ENCODE measurements at regions not wholly inside any gene's neighbourhood (a gene's known extent, or its start where the extent isn't known, plus 50 kb on each side); places are given as distances from the start of the nearest gene placed in this dataset.

- no peak for DNase-seq
Observed at GRCh38 chr3:159922193-159922840, 66.3 kb upstream of the IL12A start.

DNA sequence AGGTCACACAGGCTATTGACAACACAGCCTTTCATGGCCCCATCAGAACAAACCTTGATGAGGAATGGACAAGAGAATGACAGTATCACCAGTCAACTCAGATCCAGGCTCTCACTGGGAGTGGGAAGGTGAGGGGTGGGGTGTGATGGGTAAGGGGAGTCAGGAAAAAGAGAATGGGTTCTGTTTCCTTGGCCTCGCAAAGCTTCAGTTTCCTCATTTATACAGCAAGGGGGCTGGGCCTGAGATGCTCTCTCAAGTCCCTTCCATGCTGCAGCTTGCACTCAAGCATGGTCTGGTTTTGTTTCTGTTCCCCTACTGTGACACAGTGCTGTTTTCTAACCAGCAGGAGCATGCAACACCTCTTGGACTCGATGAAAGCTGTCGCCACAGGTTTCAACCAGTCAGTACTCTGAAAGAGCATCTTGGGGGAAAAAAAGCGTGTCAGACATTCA is 65.7 kb upstream of the IL12A start:
- DNase-seq, result no peak

DNA sequence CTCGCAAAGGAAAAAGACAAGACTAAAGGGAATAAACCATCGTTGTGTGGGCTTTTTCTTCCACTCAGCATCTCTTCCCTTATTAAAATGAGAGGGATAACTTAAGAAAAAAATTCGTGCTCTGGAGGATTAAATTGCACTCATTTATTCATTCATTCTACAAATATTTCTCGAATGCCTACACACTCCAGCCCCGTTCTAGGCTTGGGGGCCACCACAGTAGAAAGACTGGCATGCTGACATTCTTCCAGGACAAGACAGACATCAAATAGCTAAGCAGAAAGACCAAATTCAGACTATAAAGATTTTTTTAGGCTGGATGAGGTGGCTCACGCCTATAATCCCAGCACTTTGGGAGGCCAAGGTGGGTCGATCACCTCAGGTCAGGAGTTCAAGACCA is 65.3 kb upstream of the IL12A start:
- DNase-seq, result no peak

DNA sequence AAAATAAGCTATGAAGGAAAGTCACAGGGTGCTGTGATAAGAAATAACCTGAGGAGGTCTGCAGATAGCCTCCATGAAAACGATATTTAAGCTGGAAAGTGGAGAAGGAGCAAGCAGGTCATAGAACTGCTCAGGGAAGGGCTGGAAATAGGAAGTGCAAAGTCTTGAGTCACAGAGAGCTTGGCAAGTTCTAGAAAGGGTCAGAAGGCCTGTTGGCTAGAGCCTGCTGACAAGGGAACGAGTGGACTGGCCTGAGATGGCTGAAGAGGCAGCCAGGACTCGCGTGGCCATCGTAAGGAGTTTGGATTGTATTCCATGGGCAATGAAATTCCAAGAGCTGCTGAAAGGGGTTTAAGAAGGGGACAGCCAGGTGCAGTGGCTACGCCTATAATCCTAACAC is 64.7 kb upstream of the IL12A start:
- DNase-seq, result peak; percentile 55 to 67 (median 65)

- DNase-seq, result no peak
Observed at GRCh38 chr3:159924411-159924810, 64.2 kb upstream of the IL12A start.

- no peak for DNase-seq
Observed at GRCh38 chr3:159925248-159925647, 63.4 kb upstream of the IL12A start.

GRCh38 chr3:159926573-159926972 is 62.1 kb upstream of the IL12A start:
- no peak for DNase-seq

DNA sequence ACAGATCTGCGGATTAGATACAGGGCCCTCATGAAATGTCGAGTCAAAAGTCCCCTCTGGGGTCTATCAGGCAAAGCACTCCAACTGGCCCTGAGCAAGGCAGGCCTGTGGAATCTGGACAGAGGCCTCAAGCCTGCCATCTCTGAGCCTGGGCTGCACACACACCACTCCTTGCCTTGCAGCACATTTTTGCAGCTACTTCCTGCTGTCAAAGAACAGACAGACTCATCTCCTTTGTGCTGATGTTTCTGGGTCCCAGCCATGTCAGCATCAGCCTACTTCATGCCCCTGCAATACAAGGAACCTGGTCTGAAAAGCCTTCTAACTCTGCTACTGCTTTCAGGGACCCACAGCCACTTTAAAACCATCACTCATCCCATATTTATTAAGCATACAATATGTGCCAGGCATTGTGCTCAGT is 60.6 kb upstream of the IL12A start:
- peak in 1 of 3 donors; percentile 25 for DNase-seq

DNA sequence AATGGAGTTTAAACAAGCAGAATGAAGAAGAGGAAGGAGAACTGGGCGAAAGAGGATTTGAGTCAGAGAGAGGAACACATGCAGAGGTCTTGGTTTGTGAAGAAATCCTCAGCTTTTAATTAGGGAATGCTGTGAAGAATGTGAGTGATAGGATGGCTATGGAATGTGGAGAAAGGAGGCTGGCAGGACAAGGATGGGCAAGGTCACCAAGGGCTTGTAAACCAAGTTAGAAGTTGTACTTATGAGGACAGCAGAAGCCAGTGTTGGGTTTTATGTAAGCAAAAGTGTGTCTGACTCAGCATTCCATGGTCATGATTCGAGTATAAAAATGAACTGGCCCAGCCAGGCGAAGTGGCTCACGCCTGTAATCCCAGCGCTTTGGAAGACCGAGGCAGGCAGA is 60.0 kb upstream of the IL12A start:
- DNase-seq, result peak in 2 of 3 donors; percentile 20 to 47

DNA sequence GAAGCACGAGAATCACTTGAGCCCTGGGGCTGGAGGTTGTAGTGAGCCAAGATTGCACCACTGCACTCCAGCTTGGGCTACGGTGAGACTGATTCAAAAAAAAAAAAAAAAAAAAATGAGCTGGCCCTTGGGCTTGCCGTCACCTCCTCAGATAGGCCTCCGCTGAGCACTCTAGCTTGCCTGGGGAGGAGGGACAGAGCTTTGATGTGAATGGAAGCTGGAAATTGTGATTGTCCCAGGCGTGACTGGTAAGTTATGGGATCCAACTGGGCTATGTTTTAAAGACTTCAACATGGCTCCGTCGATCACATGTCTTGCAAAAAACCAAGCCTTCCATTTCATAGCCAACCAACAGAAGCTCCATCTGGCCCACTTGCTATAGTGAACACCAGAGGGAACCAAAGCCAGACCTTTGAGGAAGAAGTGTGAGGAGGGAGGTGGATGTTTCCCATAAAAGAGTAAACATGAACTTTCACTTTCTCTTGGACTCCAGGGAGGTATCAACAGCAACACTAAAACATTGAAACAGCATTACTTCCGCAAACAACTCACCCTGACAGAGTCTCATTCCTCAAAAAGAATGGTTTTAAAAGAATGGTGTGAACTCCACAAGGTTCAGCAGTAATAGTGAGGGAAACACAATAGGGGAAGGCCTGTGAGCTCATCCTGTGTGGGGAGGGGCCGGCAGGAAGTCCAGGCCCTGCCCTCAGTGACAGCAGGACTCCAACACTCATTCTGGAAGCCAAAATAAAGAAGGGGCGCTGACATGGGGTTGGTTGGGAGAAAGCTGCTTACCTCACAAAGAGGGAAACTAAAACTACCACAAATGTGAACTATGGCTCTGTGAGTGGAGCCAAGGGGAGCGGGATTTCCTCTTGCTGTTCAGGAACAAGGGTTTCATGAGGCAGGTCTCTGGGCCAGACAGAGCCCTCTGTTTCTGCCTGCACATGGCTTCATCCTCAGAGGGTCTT is 59.2 kb upstream of the IL12A start:
- peak; percentile 92 to 97 (median 94) for DNase-seq

DNA sequence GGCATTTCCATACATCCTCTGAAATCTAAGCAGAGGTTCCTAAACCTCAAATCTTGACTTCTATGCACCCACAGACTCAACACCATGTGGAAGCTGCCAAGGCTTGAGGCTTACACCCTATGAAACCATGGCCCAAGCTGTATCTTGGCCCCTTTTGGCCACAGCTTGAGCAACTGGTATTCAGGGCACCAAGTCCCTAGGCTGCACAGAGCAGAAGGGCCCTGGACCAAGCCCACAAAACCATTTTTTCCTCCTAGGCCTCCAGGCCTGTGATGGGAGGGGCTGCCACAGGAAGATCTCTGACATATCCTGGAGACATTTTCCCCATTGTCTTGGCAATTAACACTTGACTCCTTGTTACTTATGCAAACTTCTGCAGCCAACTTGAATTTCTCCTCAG is 54.4 kb upstream of the IL12A start:
- DNase-seq, result no peak

GRCh38 chr3:159936541-159936940 is 52.1 kb upstream of the IL12A start:
- DNase-seq, result no peak

DNA sequence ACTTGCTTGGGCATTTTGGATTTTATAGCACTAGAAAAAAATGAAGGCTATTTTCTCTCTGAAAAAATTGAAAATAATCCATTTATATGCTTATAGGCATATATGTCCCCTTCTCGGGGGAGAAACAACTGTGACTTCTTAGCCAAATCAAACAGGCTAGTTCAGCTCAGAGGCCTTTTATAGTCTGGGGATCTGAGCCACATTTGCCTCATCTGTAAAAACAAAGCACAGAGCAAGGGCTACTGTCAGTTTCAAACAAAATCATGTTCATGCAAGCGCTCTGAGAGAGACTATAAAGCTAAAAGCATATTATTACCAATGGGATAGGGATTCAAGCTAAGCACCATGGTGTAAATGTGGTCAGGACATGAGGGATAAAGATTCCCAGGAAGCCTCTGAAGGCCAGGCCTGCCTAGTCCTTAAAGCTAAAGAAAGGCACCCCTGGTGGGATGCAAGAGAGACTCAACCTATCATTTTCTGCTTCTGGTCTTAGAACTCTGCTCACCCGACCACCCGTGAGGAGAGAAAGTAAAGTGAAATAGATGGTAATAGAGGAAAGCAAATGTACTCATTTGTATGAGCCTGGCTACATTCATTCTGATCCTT is 51.0 kb upstream of the IL12A start:
- no peak for DNase-seq

DNA sequence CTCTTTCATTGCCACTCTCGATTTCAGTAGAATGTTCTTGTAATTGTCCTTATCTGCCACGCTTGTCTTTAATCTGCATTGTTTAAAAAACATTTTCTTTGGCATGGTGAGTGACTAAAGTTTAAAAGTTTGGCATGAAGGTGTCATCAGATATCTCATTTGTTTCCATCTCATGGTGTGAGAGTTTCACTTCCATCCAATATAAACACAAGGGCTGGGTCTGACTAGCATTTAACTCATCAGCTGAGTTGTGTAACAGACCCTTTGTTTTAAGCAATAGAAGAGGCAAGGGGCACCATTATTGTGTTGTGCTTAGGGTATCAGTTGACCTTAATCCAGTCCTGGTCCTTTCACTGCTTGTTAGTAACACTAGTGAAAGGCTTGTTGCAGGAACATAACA is 49.9 kb upstream of the IL12A start:
- peak; percentile 66 to 88 (median 88) for DNase-seq

All from suppressor macrophage treated with lipopolysaccharide for 1 hour (primary cell).